T-helper 1 cell treated with Interleukin-12 subunit alpha and Interleukin-12 subunit beta and Interleukin-4 antibody, amounts not matched to agents 30 ng/mL and 1 ng/mL, for 36 hours (primary cell): ENCODE measurements at regions not wholly inside any gene's neighbourhood (a gene's known extent, or its start where the extent isn't known, plus 50 kb on each side); places are given as distances from the start of the nearest gene placed in this dataset.
"Not testable (repeated sequence)": the region's sequence is repeated elsewhere in the genome, so short reads cannot be mapped to it uniquely, and the experiment has no call there.

Experiments used
- intact Hi-C: fragments of 100-400 bp; cut with micrococcal nuclease; formaldehyde crosslinking; loops from one replicate; pipeline ENCODE4 v1.15.1; 2024

GRCh38 chr14:71554323-71554722 lies 377.9 kb upstream of the RGS6 start:
- intact Hi-C loops: loop anchor here (2.0 to 10.0 kb wide), 2 partner anchors 668 to 900 kb away; no protein-coding TSS in a partner anchor

DNA sequence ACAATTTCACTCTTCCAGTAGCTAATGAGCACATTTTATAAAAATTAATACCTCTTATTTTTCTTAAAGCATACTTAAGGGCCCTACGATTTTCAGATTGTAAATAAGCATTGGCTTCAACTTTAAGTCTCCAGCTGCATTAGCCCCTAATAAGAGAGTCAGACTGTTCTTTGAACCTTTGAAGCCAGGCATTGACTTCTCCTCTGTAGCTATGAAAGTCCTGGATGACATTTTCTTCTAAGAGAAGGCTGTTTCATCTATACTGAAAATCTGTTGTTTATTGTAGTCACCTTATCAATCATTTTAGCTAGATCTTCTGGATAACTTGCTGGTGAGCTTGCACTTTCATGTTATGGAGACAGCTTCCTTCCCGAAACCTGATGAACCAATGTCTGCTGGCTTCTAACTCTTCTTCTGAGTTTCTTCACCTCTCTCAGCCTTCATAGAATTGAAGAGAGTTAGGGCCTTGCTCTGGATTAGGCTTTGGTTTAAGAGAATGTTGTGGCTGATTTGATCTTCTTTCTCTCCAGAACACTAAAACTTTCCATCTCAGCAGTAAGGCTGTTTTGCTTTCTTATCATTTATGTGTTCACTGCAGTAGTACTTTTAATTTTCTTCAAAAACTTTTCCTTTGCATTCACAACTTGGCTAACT lies 377.1 kb upstream of the RGS6 start:
- intact Hi-C loops: loop anchor here (1.0 to 10.0 kb wide), 9 partner anchors 39 to 1848 kb away; partner anchors contain the start of gene SIPA1L1

DNA sequence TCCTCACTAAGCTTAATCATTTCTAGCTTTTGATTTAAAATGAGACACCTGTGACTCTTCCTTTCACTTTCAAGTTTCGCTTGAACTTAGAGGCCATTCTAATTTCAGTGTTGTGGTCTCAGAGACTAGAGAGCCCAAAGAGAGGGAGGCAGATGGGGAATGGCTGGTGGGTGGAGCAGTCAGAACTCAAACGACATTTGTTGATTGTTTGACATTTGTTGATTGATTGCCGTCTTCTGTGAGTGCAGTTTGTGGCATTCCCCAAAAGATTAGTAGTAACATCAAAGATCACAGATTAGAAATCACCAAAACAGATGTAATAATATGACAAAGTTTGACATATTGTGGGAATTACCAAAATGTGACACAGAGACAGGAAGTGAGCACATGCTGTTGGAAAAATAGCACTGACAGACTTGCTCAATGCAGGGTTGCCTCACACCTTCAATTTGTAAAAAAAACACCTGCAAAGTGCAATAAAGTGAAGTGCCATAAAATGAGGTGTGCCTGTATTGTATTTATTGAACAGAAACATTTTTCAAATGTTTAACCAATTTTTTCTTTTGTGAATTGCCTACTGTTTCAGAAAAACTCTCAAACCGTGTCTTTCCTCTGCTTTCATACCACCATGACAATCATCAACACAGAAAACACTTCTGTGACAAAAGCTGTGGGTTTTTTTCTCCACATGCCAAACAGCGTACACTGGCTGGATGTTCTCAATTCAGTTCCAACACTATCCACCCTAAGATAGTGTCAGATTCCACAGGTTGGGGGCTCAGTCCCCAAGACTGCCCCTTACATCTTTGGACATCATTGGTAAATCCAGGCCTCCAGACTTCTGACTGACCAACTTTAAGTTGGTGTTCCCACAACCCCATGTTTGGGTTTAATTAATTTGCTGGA lies 376.3 kb upstream of the RGS6 start:
- intact Hi-C loops: loop anchor here (1.0 to 10.0 kb wide), 9 partner anchors 38 to 1849 kb away; partner anchors contain the start of gene SIPA1L1

- intact Hi-C loops: loop anchor here (5.0 to 10.0 kb wide), 3 partner anchors 902 to 1849 kb away; no protein-coding TSS in a partner anchor
Observed at GRCh38 chr14:71556730-71557129, 375.5 kb upstream of the RGS6 start.

GRCh38 chr14:71557351-71557750 lies 374.9 kb upstream of the RGS6 start:
- intact Hi-C loops: loop anchor here (5.0 to 10.0 kb wide), 3 partner anchors 903 to 1850 kb away; no protein-coding TSS in a partner anchor

DNA sequence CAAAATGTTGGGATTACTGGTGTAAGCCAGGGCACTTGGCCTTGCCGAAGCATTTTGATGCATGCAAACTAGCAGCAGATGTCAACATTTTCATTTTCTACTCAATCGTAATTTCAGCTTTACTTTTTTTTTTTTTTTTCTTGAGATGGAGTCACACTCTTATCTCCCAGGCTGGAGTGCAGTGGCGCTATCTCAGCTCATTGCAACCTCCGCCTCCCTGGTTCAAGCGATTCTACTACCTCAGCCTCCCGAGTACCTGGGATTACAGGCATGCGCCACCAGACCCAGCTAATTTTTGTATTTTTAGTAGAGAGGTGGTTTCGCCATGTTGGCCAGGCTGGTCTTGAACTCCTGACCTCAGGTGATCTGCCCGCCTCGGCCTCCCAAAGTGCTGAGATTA lies 373.3 kb upstream of the RGS6 start:
- intact Hi-C loops: loop anchor here (5.0 to 10.0 kb wide), 3 partner anchors 904 to 1852 kb away; no protein-coding TSS in a partner anchor

DNA sequence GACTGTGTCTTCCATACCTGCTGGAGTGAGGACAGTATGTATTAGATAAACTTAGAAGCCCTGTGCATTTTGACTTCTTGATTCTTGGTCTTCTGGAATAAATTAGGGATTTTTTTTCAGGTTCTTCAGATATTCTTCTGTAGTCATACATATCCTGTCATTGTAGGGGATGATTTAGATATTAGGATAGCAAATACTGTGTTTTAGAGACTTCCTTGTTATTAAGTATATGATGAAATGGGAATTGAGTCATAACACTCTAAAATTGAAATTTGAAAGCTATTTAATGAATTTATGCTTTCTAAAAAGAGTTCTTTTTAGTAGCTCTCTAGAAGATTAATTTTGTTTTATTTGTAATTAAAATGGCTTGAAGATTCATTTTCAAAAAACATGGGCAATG lies 371.5 kb upstream of the RGS6 start:
- intact Hi-C loops: no loop called here

- intact Hi-C loops: no loop called here
Observed at GRCh38 chr14:71563492-71564153, 368.6 kb upstream of the RGS6 start.

DNA sequence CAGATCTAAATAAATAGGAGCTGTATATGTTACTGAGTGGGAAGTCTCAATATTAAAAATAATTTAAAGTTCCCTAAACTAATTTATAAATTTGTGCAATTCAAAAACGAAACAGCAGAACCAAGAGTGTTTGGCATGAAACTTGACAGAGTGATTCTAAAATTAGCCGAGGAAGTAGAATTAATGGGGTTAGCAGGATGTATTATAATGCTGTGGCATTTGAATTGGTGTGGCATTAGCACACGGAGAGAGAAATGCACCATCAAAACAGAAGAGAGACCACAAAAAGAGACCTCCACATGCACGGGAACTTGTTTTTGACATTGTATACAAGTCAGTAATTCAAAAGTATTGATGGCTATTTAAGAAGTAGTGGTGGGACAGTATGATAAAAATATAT lies 366.0 kb upstream of the RGS6 start:
- intact Hi-C loops: no loop called here

- intact Hi-C loops: not testable (repeated sequence)
Observed at GRCh38 chr14:71567499-71568133, 364.6 kb upstream of the RGS6 start.

GRCh38 chr14:71574976-71575375 lies 357.3 kb upstream of the RGS6 start:
- intact Hi-C loops: no loop called here

DNA sequence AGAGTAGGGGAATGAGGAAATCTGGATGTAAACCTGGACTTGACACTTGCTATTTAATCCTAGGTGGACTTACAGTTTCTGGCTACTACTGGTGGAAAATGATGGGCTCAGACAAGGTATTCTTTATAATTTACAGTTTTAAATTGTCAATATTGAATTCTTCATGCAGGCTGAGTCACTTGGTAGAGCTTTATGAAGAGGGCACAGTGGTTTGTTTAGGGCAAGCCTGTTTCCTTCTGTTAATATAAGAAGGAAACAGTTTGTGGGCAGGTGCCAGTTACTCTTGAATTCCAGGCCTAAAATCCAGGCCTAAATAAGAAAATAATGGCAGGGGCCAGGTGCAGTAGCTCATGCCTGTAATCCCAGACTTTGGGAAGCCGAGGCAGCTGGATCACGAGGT lies 355.8 kb upstream of the RGS6 start:
- intact Hi-C loops: no loop called here

GRCh38 chr14:71579331-71579730 lies 352.9 kb upstream of the RGS6 start:
- intact Hi-C loops: no loop called here

DNA sequence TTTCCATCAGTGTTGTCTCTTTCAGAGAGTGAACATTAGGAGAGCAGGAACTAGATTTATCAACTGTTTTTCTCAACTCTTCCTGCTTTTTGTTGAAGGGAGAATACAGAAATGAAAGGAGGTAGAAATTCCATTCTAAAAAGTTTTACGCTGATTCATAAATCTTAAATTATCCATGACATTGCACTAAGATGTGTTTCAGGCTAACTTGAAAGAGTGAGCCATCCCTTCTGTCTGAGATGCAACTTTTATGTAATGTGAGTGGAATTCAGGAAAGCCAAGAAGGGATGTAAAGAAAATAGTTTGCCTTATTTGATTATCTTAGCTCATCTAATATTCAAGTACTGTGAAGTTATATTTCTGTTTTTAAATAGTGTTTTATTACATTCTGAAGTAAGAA lies 349.5 kb upstream of the RGS6 start:
- intact Hi-C loops: no loop called here

GRCh38 chr14:71583194-71583593 lies 349.0 kb upstream of the RGS6 start:
- intact Hi-C loops: no loop called here

DNA sequence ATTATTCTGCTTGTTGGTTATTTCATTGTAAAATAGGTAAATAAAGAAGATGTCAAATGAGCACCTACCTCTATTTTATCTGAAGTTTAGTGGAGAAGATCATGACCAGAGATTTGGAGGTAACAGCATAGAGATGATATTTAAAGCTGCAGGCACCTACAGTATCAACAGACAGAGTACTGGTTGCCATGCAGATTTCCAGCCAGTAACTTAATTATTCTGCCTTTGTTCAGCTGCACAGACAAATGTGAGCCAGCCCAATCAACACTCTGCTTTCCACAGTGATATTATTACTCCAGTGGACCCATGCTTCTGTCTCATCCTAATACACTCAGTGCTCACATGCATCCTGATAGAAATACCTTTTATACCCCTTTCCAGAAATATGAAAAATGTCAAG lies 348.5 kb upstream of the RGS6 start:
- intact Hi-C loops: no loop called here

- intact Hi-C loops: no loop called here
Observed at GRCh38 chr14:71585361-71585760, 346.9 kb upstream of the RGS6 start.

- intact Hi-C loops: no loop called here
Observed at GRCh38 chr14:71586131-71586897, 345.9 kb upstream of the RGS6 start.

GRCh38 chr14:71588028-71588427 lies 344.2 kb upstream of the RGS6 start:
- intact Hi-C loops: no loop called here

GRCh38 chr14:71588576-71589215 lies 343.5 kb upstream of the RGS6 start:
- intact Hi-C loops: no loop called here
